K562 (cell line): ENCODE measurements at regions not wholly inside any gene's neighbourhood (a gene's known extent, or its start where the extent isn't known, plus 50 kb on each side); places are given as distances from the start of the nearest gene placed in this dataset.

Experiments
- ARID1B ChIP-seq: fragments of 450-650 bp; IDR thresholded peaks from 2 replicates; pipeline ENCODE4 v1.6.1; 2016; ENCODE audit warnings: antibody characterized with exemption, mild to moderate bottlenecking, inconsistent platforms
- BCOR ChIP-seq: fragments of 450-650 bp; IDR thresholded peaks from 2 replicates; pipeline ENCODE4 v1.6.1; 2016
- CBFA2T3 ChIP-seq: fragments of 450-650 bp; IDR thresholded peaks from 2 replicates; pipeline ENCODE4 v1.6.1; 2017
- CREBBP ChIP-seq: IDR thresholded peaks from one replicate; pipeline ENCODE4 v1.6.1; 2012; ENCODE audit warnings: low read depth, mild to moderate bottlenecking, control low read depth, inconsistent platforms, low read length
- EZH2 ChIP-seq: IDR thresholded peaks from 2 replicates; pipeline ENCODE4 v1.6.1; 2012; ENCODE audit warnings: low read depth, mild to moderate bottlenecking, inconsistent platforms, low read length, borderline replicate concordance
- GATAD2B ChIP-seq: fragments of 450-650 bp; IDR thresholded peaks from 2 replicates; pipeline ENCODE4 v1.6.1; 2017; ENCODE audit warnings: mild to moderate bottlenecking, borderline replicate concordance
- GMEB1 ChIP-seq: fragments of 250-450 bp; sonication (Bioruptor Pico); IDR thresholded peaks from 2 replicates; pipeline ENCODE4 v1.4.0; 2020; ENCODE audit warnings: mild to moderate bottlenecking
- KAT2B ChIP-seq: IDR thresholded peaks from one replicate; pipeline ENCODE4 v1.6.1; 2012; ENCODE audit warnings: low read depth, mild to moderate bottlenecking, control low read depth, inconsistent platforms, low read length, moderate library complexity
- KDM4B ChIP-seq, 2 experiments: fragments of 450-650 bp in 1 of 2; sonication (generic) in 1 of 2; IDR thresholded peaks; 2 replicates each; pipeline ENCODE4 v1.6.1; 2016 to 2017; ENCODE audit warnings: borderline replicate concordance in 2 of 2, antibody characterized with exemption in 1 of 2, low read depth in 1 of 2, mild to moderate bottlenecking in 1 of 2
- LEF1 ChIP-seq: fragments of 450-650 bp; IDR thresholded peaks from 2 replicates; pipeline ENCODE4 v1.6.1; 2016; ENCODE audit warnings: mild to moderate bottlenecking
- NFIC ChIP-seq: fragments of 450-650 bp; IDR thresholded peaks from 2 replicates; pipeline ENCODE4 v1.6.1; 2017; ENCODE audit warnings: mild to moderate bottlenecking, inconsistent platforms
- NFYB ChIP-seq: IDR thresholded peaks from 2 replicates; pipeline ENCODE4 v1.6.1; 2011; ENCODE audit warnings: mild to moderate bottlenecking, moderate library complexity; ENCODE audit not compliant: insufficient read length; ENCODE audit errors: extremely low read depth
- POLR2AphosphoS2 ChIP-seq: IDR thresholded peaks from 2 replicates; pipeline ENCODE4 v1.6.1; 2012; ENCODE audit warnings: low read length, improper control_type of control experiment
- PRPF4 ChIP-seq: fragments of 200-400 bp; formaldehyde crosslinking; IDR thresholded peaks from one replicate; pipeline ENCODE4 v1.6.1; 2017; ENCODE audit warnings: low read length, low read depth, mild to moderate bottlenecking; ENCODE audit not compliant: insufficient read depth, poor library complexity, severe bottlenecking
- RAD51 ChIP-seq: fragments of 450-650 bp; IDR thresholded peaks from 2 replicates; pipeline ENCODE4 v1.7.1; 2016; ENCODE audit warnings: low read depth, mild to moderate bottlenecking, borderline replicate concordance
- SMAD3 ChIP-seq: fragments of 450-650 bp; formaldehyde crosslinking; conservative IDR thresholded peaks from 2 replicates; pipeline ENCODE4 v1.4.0; 2020; ENCODE audit warnings: mild to moderate bottlenecking
- SP2 ChIP-seq: IDR thresholded peaks from 2 replicates; pipeline ENCODE4 v1.6.1; 2011; ENCODE audit warnings: mild to moderate bottlenecking, low read depth, low read length, moderate library complexity; ENCODE audit not compliant: poor library complexity, severe bottlenecking; ENCODE audit errors: extremely low read depth
- TARDBP ChIP-seq: fragments of 450-650 bp; IDR thresholded peaks from 2 replicates; pipeline ENCODE4 v1.6.1; 2016
- TEAD2 ChIP-seq: fragments of 450-650 bp; IDR thresholded peaks from 2 replicates; pipeline ENCODE4 v1.6.1; 2016; ENCODE audit warnings: missing genetic modification characterization, control low read depth, missing compliant biosample characterization
- THRB ChIP-seq: fragments of 450-650 bp; formaldehyde crosslinking; conservative IDR thresholded peaks from 2 replicates; pipeline ENCODE4 v1.4.0; 2022; ENCODE audit warnings: mild to moderate bottlenecking, missing genetic modification characterization
- XRCC5 ChIP-seq: fragments of 200-400 bp; formaldehyde crosslinking; IDR thresholded peaks from 2 replicates; pipeline ENCODE4 v1.6.1; 2017; ENCODE audit warnings: low read depth, mild to moderate bottlenecking, low read length
- ZKSCAN3 ChIP-seq: fragments of 250-450 bp; sonication (Bioruptor Pico); IDR thresholded peaks from 2 replicates; pipeline ENCODE4 v1.4.0; 2020
- ZNF143 ChIP-seq: sonication (generic); formaldehyde crosslinking; IDR thresholded peaks from 2 replicates; pipeline ENCODE4 v1.9.0; 2022; ENCODE audit warnings: mild to moderate bottlenecking, missing genetic modification reagents
- ZNF274 ChIP-seq: IDR thresholded peaks from 2 replicates; pipeline ENCODE4 v1.6.1; 2011; ENCODE audit warnings: low read depth, mild to moderate bottlenecking, low read length, moderate library complexity, borderline replicate concordance
- ZNF316 ChIP-seq: fragments of 450-650 bp; IDR thresholded peaks from 2 replicates; pipeline ENCODE4 v1.6.1; 2016
- ZNF431 ChIP-seq: sonication (generic); formaldehyde crosslinking; IDR thresholded peaks from 2 replicates; pipeline ENCODE4 v1.8.0; 2022; ENCODE audit warnings: mild to moderate bottlenecking, missing genetic modification reagents
- TF ChIP-seq, protein P1 (sequence below): fragments of 250-450 bp; sonication (Bioruptor Pico); IDR thresholded peaks from 2 replicates; pipeline ENCODE4 v1.8.0; 2022; ENCODE audit warnings: inconsistent platforms

- TF ChIP-seq, protein P1, sequence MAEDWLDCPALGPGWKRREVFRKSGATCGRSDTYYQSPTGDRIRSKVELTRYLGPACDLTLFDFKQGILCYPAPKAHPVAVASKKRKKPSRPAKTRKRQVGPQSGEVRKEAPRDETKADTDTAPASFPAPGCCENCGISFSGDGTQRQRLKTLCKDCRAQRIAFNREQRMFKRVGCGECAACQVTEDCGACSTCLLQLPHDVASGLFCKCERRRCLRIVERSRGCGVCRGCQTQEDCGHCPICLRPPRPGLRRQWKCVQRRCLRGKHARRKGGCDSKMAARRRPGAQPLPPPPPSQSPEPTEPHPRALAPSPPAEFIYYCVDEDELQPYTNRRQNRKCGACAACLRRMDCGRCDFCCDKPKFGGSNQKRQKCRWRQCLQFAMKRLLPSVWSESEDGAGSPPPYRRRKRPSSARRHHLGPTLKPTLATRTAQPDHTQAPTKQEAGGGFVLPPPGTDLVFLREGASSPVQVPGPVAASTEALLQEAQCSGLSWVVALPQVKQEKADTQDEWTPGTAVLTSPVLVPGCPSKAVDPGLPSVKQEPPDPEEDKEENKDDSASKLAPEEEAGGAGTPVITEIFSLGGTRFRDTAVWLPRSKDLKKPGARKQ = no peak
- no peak for TF ChIP-seq TEAD2 (tag)
- no peak for TF ChIP-seq NFYB
- no peak for TF ChIP-seq ZNF274
- TF ChIP-seq CBFA2T3 = peak; percentile 63
- TF ChIP-seq RAD51 = no peak
- TF ChIP-seq SMAD3 (CRISPR knock-in tag) = no peak
- no peak for TF ChIP-seq LEF1
- no peak for TF ChIP-seq THRB (CRISPR knock-in tag)
- no peak for TF ChIP-seq ZNF143 (CRISPR knock-in tag)
- no peak for TF ChIP-seq ZNF431 (CRISPR knock-in tag)
- no peak for TF ChIP-seq POLR2AphosphoS2
- TF ChIP-seq ARID1B = peak; percentile 73
- TF ChIP-seq GMEB1 (CRISPR knock-in tag) = no peak
- no peak for TF ChIP-seq PRPF4
- no peak for TF ChIP-seq KAT2B
- no peak for TF ChIP-seq CREBBP
- no peak for TF ChIP-seq EZH2
- TF ChIP-seq NFIC = no peak
- no peak for TF ChIP-seq SP2
- no peak for TF ChIP-seq ZNF316
- TF ChIP-seq KDM4B (IDR thresholded peaks at IDR 0.05; ENCODE audit: borderline replicate concordance in 2 of 2, low read depth in 1 of 2) = no peak
- no peak for TF ChIP-seq TARDBP
- no peak for TF ChIP-seq BCOR
- TF ChIP-seq ZKSCAN3 (CRISPR knock-in tag) = no peak
- TF ChIP-seq XRCC5 = no peak
- TF ChIP-seq GATAD2B = no peak
Observed at GRCh38 chr3:99009851-99010250, 108.4 kb upstream of the DCBLD2 start (continued).
